Tibial artery (tissue), 4 donors: ENCODE measurements at regions not wholly inside any gene's neighbourhood (a gene's known extent, or its start where the extent isn't known, plus 50 kb on each side); places are given as distances from the start of the nearest gene placed in this dataset.

Source experiments
- DNase-seq, 2 donors: peaks; one replicate each; pipeline ENCODE4 v3.0.0-alpha.2; 2019
- H3K27ac ChIP-seq, 2 donors: fragments of 200-600 bp; sonication (generic) in 1 of 2; 1 replicate in 1 of 2; 2 replicates in 1 of 2; pipeline ENCODE4 v1.5.1; 2018 to 2019; ENCODE audit warnings: mild to moderate bottlenecking in 1 of 2
- H3K27me3 ChIP-seq, 2 donors: fragments of 200-600 bp; sonication (generic) in 1 of 2; one replicate each; pipeline versions ENCODE4 v1.5.1 to v1.6.0; 2016 to 2019
- H3K36me3 ChIP-seq, 3 donors: fragments of 200-600 bp; sonication (generic) in 2 of 3; one replicate each; pipeline ENCODE4 v1.5.1; 2016 to 2019; ENCODE audit warnings: mild to moderate bottlenecking in 2 of 3
- H3K4me1 ChIP-seq, 4 donors: fragments of 200-600 bp; sonication (generic) in 2 of 4; 1 replicate in 3 of 4; 2 replicates in 1 of 4; pipeline ENCODE4 v1.5.1; 2016 to 2019
- H3K4me3 ChIP-seq, 2 donors: fragments of 200-600 bp; sonication (generic) in 1 of 2; 1 replicate in 1 of 2; 2 replicates in 1 of 2; pipeline ENCODE4 v1.5.1; 2018 to 2019; ENCODE audit warnings: mild to moderate bottlenecking in 2 of 2
- H3K9me3 ChIP-seq, 3 donors: fragments of 200-600 bp; sonication (generic) in 1 of 3; one replicate each; pipeline ENCODE4 v1.5.1; 2016 to 2019
- CTCF ChIP-seq, 2 experiments: fragments of 200-600 bp in 1 of 2; fragments of 450-650 bp in 1 of 2; IDR thresholded peaks; one replicate each; pipeline ENCODE4 v1.5.1; 2017 to 2019; ENCODE audit warnings: antibody characterized with exemption in 2 of 2, mild to moderate bottlenecking in 1 of 2, moderate library complexity in 1 of 2
- intact Hi-C: fragments of 100-400 bp; cut with DNase I; formaldehyde crosslinking; loops from one replicate; pipeline ENCODE4 v1.15.0; 2023; ENCODE audit warnings: low total_unique reads

- peak in 1 of 2 donors; percentile 25 for DNase-seq
- no peak overlapping the region for H3K4me3 ChIP-seq
- H3K36me3 ChIP-seq = no peaks in the 10 kb centered on the region
- no peaks in the 10 kb centered on the region for H3K9me3 ChIP-seq
- intact Hi-C loops = no loop called here
- TF ChIP-seq CTCF (IDR thresholded peaks at IDR 0.05) = no peak
- peaks cover 0 to 85% of the 10 kb centered on the region in 2 donors for H3K27me3 ChIP-seq
- H3K4me1 ChIP-seq = no peaks in the 10 kb centered on the region
- H3K27ac ChIP-seq = no peak overlapping the region
These were observed 49.8 kb upstream of the FCN1 start for GRCh38 chr9:134967547-134967930.

- Histone ChIP-seq H3K4me3 (no peak overlapping the region), H3K27me3 (peaks cover 0 to 84% of the 10 kb centered on the region in 2 donors), H3K36me3 (no peaks in the 10 kb centered on the region), H3K27ac (no peak overlapping the region), H3K4me1 (no peaks in the 10 kb centered on the region), H3K9me3 (no peaks in the 10 kb centered on the region)
- peak in 1 of 2 donors; percentile 31 for DNase-seq
- intact Hi-C loops = no loop called here
- no peak for TF ChIP-seq CTCF (IDR thresholded peaks at IDR 0.05)
These were observed 50.5 kb upstream of the FCN1 start for GRCh38 chr9:134968011-134968822.

GRCh38 chr9:134968823-134969090 is 51.0 kb upstream of the FCN1 start:
- peak in 1 of 2 donors; percentile 21 for DNase-seq
- H3K27me3 ChIP-seq = peaks cover 0 to 81% of the 10 kb centered on the region in 2 donors

GRCh38 chr9:134969156-134970045 is 51.7 kb upstream of the FCN1 start:
- intact Hi-C loops = no loop called here

More at GRCh38 chr9:134968823-134969090, 51.0 kb upstream of the FCN1 start:
- Histone ChIP-seq H3K9me3 (no peaks in the 10 kb centered on the region), H3K4me1 (no peaks in the 10 kb centered on the region), H3K4me3 (no peak overlapping the region), H3K27ac (no peak overlapping the region), H3K36me3 (no peaks in the 10 kb centered on the region)
- intact Hi-C loops = no loop called here
- TF ChIP-seq CTCF (IDR thresholded peaks at IDR 0.05) = no peak

GRCh38 chr9:134970198-134970597 is 52.5 kb upstream of the FCN1 start:
- DNase-seq = no peak
- H3K36me3 ChIP-seq = no peaks in the 10 kb centered on the region
- H3K27me3 ChIP-seq = peaks cover 0 to 73% of the 10 kb centered on the region in 2 donors
- intact Hi-C loops = no loop called here
- no peak for TF ChIP-seq CTCF (IDR thresholded peaks at IDR 0.05)
- H3K4me1 ChIP-seq = no peaks in the 10 kb centered on the region
- H3K9me3 ChIP-seq = no peaks in the 10 kb centered on the region
- no peak overlapping the region for H3K4me3 ChIP-seq
- no peak overlapping the region for H3K27ac ChIP-seq

More at GRCh38 chr9:134969156-134970045, 51.7 kb upstream of the FCN1 start:
- peak in 1 of 2 donors; percentile 39 for DNase-seq
- peaks cover 0 to 77% of the 10 kb centered on the region in 2 donors for H3K27me3 ChIP-seq
- H3K27ac ChIP-seq = no peak overlapping the region
- no peaks in the 10 kb centered on the region for H3K36me3 ChIP-seq
- no peaks in the 10 kb centered on the region for H3K4me1 ChIP-seq
- no peaks in the 10 kb centered on the region for H3K9me3 ChIP-seq
- TF ChIP-seq CTCF (IDR thresholded peaks at IDR 0.05) = no peak
- H3K4me3 ChIP-seq = no peak overlapping the region
